ENCODE measurements at regions not wholly inside any gene's neighbourhood (a gene's known extent, or its start where the extent isn't known, plus 50 kb on each side); places are given as distances from the start of the nearest gene placed in this dataset.

- no peak for TF ChIP-seq CTCF (IDR thresholded peaks at IDR 0.05; ENCODE audit: low read depth, low read length)
- H3K27me3 ChIP-seq: no peaks in the 10 kb centered on the region
- H3K36me3 ChIP-seq: no peaks in the 10 kb centered on the region
- H3K4me3 ChIP-seq (ENCODE audit: low read depth, low read length): no peak overlapping the region
- 0 out of 2 replicates have a peak, but pooled peaks cover 3% of the 10 kb centered on the region for H3K9me3 ChIP-seq
- H3K4me1 ChIP-seq: no peaks in the 10 kb centered on the region
- DNase-seq: no peak
Measured at GRCh38 chr2:241941691-241942301, 72.3 kb downstream of the RTP5 start.

- H3K4me1 ChIP-seq: no peaks in the 10 kb centered on the region
- H3K4me3 ChIP-seq (ENCODE audit: low read depth, low read length): no peak overlapping the region
- no peak for TF ChIP-seq CTCF (IDR thresholded peaks at IDR 0.05; ENCODE audit: low read depth, low read length)
- no peaks in the 10 kb centered on the region for H3K36me3 ChIP-seq
- DNase-seq: no peak
- H3K27me3 ChIP-seq: no peaks in the 10 kb centered on the region
- 0 out of 2 replicates have a peak, but pooled peaks cover 3% of the 10 kb centered on the region for H3K9me3 ChIP-seq
Measured at GRCh38 chr2:241942416-241943208, 73.1 kb downstream of the RTP5 start.

GRCh38 chr2:241943209-241943850 lies 73.8 kb downstream of the RTP5 start:
- H3K4me3 ChIP-seq (ENCODE audit: low read depth, low read length): no peak overlapping the region
- no peaks in the 10 kb centered on the region for H3K4me1 ChIP-seq
- 0 out of 2 replicates have a peak, but pooled peaks cover 3% of the 10 kb centered on the region for H3K9me3 ChIP-seq
- DNase-seq: no peak
- no peaks in the 10 kb centered on the region for H3K27me3 ChIP-seq
- TF ChIP-seq CTCF (IDR thresholded peaks at IDR 0.05; ENCODE audit: low read depth, low read length): no peak
- no peaks in the 10 kb centered on the region for H3K36me3 ChIP-seq

- no peak for TF ChIP-seq CTCF (IDR thresholded peaks at IDR 0.05; ENCODE audit: low read depth, low read length)
- DNase-seq: no peak
- H3K9me3 ChIP-seq: 0 out of 2 replicates have a peak, but pooled peaks cover 3% of the 10 kb centered on the region
- no peaks in the 10 kb centered on the region for H3K36me3 ChIP-seq
- no peaks in the 10 kb centered on the region for H3K4me1 ChIP-seq
- no peaks in the 10 kb centered on the region for H3K27me3 ChIP-seq
- no peak overlapping the region for H3K4me3 ChIP-seq (ENCODE audit: low read depth, low read length)
Measured at GRCh38 chr2:241943961-241944575, 74.5 kb downstream of the RTP5 start.

GRCh38 chr2:241944821-241945220 lies 75.3 kb downstream of the RTP5 start:
- no peaks in the 10 kb centered on the region for H3K27me3 ChIP-seq
- no peak for TF ChIP-seq CTCF (IDR thresholded peaks at IDR 0.05; ENCODE audit: low read depth, low read length)

More at GRCh38 chr2:241944821-241945220, 75.3 kb downstream of the RTP5 start:
- Histone ChIP-seq H3K4me1 (no peaks in the 10 kb centered on the region), H3K4me3 (ENCODE audit: low read depth, low read length) (no peak overlapping the region), H3K9me3 (0 out of 2 replicates have a peak, but pooled peaks cover 3% of the 10 kb centered on the region), H3K36me3 (no peaks in the 10 kb centered on the region)
- no peak for DNase-seq

Data from BE2C (cell line).